HG03439 (cell line): ENCODE measurements at regions not wholly inside any gene's neighbourhood (a gene's known extent, or its start where the extent isn't known, plus 50 kb on each side); places are given as distances from the start of the nearest gene placed in this dataset.
"Not testable (repeated sequence)": the region's sequence is repeated elsewhere in the genome, so short reads cannot be mapped to it uniquely, and the experiment has no call there.

Experiments used
- ATAC-seq: cut with Tn5 transposase; IDR thresholded peaks from one replicate; pipeline ENCODE4 v1.9.1; 2021; ENCODE audit warnings: mild to moderate bottlenecking, moderate library complexity; ENCODE audit not compliant: unreplicated experiment

DNA sequence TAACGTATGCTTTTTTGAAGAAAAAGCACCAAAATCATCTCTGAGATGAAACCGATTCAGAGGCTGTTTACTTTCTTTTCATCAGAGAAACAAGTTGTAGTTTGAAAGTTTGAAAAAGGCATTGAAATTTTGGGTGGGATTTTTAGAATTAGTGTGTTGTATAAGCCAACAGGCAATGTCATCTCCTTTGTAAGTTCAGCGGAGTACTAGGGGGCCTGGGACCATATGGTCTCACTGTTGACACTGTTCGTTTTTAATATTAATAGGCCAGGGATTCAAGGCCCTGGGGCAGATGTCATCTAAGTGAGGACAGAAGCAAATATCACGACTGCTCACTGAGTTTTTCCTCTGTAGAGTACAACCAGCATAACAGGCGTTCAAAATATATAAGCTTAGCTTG, 256.2 kb upstream of the RARB start:
- no peak for ATAC-seq

DNA sequence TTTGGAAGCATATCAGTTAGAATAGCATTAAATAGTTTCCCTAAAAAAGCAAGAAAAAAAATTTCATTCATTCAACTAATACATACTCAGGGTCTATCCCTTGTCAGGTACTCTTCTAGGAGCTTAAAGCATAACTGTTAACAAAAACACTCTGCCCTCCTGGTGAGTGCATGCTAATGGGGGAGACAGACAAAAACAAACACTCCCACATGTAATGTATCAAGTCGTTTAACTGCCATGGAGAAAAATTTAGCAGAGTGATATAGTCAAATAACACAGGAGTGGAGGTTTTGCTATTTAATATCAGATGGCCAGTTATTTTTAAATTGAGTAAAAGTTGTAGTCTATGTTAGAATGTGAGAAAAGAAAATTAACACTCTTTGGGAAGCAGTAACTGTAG, 254.5 kb upstream of the RARB start:
- ATAC-seq, result no peak

DNA sequence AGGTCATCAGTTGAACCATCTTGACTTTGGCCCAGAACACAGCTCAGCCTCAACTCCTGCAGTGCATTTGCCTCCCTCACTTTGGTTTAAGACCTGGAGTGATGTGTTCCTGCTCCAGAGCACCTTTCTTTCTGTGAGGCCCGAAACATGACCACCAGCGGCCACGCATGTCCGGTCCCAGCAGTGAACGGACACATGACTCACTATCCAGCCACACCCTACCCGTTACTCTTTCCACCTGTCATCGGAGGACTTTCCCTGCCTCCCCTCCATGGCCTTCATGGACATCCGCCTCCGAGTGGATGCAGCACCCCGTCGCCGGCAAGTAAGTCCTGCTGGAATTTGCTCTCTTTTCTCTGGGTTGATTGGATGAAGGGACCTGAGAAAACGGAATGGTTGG, 253.8 kb upstream of the RARB start:
- ATAC-seq, result no peak

DNA sequence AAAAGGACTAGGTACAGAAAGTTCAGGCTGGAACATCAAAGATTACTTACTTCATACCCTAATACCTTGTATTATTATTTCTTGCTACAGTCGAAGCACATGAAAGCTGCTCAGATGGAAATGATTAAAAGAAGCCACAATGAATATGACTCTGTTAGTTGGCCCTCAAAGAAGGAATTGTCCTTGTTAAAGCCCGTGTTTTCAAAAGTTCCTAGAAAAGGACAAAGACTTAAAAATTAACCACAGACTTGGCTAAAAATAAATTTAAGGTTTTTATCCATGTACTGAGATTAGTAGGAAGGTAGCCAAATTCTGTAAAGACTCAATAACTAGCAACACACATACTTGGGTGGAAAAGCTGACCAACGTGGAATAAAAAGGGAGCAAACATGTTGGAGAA, 251.0 kb upstream of the RARB start:
- ATAC-seq, result no peak

DNA sequence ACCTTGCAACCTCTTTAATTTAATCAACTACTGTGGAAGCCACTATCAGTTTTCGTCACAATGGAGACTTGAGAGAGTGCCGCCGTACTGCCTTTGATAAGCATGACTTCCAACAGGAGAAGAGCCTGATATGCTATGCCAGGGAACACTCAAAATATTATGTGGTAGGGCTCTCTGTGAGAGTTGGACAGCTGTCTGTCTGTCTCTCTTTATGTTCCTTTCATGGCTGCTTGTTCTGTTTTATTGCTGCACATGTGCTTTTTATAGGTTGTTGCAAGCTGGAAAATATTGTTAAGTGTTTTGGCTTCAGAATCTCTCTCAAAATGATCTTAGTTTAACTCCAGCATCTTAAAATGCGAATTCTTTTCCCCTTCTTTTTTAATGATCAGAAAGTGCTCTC, 249.4 kb upstream of the RARB start:
- no peak for ATAC-seq

DNA sequence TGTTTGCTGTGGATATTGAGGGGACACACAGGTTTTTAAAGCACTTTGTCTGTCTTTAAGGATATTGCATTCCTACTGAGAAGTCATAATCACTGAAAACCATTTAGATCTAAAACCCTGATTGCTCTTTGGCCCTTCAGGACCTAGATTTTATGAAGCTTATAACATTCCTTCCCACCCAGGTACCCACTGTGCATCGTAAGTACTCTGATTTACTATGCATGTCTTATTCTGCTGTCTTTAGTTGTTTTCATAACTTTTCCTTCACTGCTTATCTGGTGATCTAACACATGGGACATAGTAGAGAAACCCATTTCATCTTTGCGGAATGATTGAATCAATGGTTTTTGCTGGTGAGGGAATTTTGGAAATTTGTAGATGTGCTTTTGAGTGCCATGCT, 247.0 kb upstream of the RARB start:
- ATAC-seq, result no peak

DNA sequence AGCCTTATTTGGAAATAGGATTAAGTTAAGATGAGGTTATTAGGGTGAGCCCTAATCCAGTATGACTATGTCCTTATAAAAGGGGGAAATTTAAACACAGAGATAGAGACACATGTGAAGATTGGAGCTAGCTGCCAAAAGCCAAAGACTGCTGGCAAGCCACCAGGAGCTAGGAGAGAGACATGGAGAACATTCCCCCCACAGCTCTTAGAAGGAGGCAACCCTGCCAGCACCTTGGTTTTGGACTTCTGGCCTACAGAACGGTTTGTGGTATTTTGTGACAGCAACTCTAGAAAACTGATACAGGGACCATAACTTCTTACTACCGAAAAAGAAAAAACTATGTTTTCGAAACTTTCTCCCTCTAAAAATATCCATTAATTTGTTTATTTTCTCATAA, 245.3 kb upstream of the RARB start:
- ATAC-seq, result no peak

DNA sequence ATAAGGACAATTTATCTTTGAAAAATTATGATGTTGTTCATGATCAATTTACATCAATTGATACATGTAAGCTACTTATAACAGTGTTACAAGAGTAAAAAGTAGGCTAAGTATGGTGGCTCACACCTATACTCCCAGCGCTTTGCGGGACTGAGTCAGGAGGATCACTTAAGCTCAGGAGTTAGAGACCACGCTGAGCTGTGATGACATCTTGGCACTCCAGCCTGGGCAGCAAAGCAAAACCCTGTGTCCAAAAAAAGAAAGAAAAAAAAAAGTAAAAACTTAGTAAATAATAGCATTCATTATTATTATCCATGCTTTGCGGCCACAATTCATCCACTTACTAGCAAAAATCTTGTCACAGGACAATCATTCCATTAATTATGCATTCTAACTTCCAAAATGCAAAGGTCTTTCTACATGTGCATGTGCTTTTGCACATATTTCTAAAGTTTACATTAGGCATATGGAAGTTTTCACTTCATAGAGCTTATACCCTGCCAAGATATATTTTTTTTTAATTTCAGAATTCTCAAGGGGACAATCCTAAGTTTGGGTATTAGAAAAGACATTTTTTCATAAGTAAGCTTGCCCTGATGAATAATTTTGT, 243.3 kb upstream of the RARB start:
- ATAC-seq, result no peak

DNA sequence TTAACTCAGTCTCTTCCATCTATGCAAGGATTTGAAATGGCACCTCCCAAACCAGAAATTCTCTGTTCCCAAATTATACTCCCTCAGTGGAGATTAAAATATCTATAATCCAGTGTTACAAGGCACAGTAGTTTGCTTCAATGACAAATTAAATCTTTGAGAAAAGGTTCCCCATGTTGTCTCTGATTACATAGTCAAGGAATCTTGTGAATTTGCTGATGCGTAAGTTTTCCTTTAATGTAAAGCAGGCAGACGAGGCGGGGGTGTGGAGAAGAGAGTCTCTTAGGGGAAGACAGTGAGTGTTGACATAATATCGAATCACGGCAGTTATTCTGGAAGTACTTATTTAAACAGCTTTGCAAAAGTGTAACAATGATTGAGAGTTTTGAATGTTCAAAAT, 236.4 kb upstream of the RARB start:
- no peak for ATAC-seq

DNA sequence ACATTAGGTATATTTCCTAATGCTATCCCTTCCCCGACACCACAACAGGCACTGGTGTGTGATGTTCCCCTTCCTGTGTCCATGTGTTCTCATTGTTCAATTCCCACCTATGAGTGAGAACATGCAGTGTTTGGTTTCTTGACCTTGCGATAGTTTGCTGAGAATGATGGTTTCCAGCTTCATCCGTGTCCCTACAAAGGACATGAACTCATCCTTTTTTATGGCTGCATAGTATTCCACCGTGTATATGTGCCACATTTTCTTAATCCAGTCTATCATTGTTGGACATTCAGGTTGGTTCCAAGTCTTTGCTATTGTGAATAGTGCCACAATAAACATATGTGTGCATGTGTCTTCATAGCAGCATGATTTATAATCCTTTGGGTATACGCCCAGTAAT, 228.5 kb upstream of the RARB start:
- ATAC-seq, result not testable (repeated sequence)

DNA sequence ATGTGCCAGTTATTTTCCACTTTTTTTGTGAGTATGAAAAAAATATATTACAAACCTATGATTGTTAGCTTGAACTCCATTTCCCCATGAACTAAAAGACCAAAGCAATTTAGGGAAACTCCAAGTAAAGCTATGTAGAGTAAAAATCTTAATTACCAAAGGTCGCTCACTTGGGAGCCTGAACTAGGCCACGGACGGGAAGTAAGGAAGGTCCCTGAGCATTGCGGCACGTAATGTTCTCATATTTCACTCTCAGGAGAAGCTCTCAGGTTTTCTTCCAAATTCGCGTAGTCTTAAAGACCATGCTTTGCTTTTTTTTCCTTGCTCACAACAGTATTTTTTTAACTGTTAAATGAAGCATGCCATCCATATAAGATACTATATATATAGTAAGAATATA, 215.3 kb upstream of the RARB start:
- no peak for ATAC-seq

DNA sequence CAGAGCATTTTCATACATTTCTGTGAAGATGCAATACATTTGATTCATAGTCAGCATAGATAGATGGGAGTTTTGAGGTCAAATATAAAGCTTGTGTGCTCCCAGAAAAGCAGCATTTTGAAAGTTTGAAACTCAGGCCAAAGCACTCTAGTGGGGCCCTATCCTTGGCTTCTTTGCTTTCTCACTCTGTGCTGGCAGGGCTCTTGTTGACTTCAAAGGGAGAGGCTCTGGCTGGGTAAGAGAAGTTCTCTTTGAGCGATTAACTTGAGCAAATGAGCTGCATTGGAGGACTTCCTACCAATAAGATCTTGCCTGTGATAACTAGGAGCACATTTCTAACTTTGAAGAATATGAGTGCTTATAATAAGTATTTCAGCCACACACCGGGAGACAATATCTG, 214.0 kb upstream of the RARB start:
- no peak for ATAC-seq

DNA sequence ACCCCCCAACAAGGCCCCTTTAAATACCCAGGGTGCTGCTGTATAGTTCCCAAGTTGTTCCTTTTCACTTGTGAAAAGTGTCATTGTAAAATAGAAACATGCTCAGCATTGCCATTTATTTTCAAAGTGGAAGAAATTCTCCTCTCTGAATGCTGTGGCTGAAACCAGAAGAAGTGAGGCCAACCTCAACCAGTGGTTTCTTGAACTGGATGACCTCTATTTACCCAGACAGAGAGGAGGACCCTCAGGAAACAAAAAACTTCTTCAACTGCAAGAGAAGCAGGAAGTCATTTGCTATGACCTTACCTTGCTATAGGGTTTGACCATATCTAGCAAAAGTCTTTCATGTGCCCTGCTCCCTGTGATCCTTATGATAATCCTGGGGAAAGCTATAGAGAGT, 209.7 kb upstream of the RARB start:
- ATAC-seq, result no peak

DNA sequence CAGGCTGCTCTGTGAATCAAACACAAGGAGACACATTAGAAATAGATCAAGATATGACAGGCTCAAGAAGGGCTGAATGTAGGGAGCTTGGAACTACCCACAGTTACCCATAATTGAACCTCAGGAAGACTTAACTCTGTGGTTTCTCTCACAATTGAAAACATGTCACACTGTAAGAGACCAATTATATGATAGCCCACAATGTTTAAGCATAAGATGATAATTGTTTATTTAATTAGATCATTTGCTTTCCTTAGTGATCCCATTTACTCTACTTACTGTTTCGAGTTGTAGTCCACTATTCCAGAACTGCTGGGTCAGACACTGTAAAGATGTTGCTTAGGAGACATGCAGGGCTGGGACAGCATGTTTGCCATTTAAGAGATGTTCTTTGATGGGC, 201.3 kb upstream of the RARB start:
- no peak for ATAC-seq

DNA sequence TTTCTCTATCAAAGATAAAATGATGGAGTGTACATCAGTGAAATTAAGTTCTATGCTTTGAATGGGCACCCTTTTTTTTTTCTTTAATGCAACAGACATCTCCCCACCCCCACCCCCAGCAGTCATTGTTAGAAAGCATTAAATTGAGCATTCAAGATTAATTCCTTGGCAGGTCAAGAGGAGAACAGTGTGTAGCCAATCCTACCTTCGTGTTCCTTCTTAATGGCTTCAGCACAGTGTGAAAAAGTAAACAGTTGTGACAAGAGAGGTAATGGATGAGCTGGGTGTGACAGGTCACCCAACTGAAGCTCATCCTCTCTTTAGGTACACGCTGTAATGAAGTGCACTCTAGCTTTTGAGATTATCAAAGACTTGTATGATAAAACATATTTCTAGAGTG, 198.5 kb upstream of the RARB start:
- no peak for ATAC-seq

DNA sequence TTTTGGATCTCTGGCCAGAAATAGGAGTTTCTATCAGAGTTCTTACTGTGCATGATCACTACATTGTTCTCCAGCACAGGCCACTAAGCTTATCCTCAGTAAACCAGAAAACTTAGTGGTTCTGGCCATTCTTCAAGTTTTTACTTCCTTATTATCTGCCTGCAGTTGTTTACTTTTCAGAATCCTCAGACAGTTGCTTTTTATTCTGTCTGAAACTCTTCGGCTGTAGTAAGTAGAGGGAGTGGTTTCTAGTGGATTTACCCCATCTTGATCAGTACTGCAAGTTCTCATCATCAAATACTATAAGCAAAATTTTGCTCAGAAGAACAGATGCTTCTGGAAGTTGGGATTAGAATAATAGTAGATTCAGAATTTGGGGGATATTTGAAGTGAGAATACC, 193.0 kb upstream of the RARB start:
- ATAC-seq, result no peak

DNA sequence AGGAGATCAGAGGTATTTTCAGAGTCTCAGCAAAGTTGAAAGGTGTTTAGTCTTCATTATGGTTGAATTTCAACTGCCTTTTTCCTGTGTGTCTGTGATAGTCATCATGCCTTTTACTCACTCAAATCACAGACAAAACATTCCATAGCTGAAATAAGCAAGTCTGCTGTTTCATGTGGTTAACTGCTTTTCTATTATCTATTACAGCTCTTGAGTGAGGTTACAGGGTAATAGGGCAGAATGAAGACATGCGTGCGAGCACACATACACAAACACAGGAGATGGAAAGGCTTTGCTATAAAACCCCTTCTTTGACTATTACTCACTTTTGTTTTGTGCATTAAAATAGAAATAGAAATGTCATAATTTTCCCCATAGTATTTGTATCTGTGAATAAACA, 192.6 kb upstream of the RARB start:
- no peak for ATAC-seq

DNA sequence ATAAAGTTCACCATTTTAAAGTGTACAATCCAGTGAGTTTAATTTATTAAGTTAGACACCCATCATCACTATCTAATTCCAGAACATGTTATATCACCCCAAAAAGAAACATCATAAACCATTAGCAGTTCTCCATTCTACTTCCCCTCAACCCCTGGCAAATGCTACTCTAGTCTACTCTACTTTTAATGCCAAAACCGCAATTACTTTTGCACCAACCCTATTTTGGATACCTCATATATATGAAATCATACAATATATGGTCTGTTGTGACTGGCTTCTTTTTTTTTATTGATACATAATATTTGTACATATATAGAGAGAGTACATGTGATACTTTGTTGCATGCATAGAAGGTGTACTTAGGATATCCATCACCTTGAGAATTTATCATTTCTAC, 190.5 kb upstream of the RARB start:
- no peak for ATAC-seq

DNA sequence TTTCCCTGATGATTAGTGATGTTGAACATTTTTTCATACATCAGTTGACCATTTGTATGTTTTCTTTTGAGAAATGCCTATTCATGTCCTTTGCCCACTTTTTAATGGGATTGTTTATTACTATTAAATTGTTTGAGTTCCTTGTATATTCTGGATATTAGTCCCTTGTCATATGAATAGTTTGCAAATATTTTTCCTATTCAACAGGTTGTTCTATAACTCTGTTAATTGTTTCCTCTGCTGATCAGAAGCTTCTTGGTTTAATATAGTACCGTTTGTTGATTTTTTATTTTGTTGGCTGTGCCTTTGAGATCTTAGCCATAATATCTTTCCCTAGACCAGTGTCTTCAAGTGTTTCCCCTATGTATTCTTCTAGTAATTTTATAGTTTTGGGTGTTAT, 189.0 kb upstream of the RARB start:
- no peak for ATAC-seq

DNA sequence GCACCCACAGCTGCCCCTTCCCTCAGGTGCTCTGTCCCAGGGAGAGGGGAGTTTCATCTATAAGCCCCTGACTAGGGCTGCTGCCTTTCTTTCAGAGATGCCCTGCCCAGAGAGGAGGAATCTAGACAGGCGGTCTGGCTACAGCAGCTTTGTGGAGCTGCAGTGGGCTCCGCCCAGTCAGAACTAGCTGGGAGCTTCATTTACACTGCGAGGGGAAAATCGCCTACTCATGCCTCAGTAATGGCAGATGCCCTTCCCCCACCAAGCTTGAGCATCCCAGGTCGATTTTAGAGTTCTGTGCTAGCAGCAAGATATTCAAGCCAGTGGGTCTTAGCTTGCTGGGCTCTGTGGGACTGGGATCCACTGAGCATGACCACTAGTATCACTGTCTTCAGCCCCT, 181.2 kb upstream of the RARB start:
- no peak for ATAC-seq

DNA sequence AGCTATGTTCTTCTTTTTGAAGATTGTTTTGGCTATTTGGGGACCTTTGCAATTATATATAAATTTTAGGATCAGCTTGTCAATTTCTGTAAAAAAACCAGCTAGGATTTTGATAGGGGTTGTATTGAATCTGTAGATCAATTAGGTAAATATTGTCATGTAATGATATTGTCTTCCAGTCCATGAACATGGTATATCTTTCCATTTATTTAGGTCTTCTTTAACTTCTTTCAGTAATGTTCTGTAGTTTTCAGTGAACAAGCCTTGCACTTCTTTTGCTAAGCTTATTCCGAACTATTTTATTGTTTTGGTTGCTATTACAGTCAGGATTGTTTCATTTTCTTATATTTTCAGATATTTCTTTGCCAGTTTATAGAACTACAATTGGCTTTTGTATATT, 175.8 kb upstream of the RARB start:
- no peak for ATAC-seq

DNA sequence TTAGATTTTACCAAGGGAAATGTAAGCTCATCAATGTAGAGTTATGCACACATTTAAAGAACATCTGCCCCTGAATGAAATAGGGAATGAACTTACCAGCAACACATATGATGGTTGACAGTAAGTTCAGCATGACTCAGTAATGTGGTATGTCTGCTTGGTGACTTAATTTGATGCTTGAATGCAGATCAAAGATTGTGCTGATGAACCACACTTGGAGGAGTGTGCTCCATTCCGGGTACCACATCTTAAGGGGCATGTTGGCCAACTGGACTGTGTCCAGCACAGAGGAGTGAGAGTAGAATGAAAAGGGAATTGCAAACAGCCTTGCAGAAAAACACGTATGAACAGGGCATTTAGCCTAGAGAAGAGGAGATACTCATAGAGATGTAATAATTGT, 171.0 kb upstream of the RARB start:
- no peak for ATAC-seq

DNA sequence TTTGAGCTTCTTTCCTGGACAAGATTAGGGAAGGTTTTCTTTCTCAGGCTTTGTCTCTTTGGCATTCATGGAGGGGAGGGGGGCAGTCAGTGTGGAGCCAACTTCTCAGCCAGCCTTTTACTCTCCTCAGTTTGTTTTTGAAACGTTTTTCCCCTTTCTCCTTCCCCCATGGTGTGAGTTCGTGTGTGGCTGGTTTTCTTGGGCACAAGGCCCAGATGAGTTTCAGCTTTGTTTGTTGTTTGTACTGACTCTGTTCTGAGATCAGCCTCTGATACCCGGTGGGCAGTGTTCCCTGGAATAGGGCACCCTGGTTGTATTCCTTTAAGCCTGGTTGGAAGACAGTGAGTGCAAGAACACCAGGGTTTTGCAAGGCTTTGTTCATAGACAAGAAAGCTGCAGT, 168.2 kb upstream of the RARB start:
- ATAC-seq, result no peak

DNA sequence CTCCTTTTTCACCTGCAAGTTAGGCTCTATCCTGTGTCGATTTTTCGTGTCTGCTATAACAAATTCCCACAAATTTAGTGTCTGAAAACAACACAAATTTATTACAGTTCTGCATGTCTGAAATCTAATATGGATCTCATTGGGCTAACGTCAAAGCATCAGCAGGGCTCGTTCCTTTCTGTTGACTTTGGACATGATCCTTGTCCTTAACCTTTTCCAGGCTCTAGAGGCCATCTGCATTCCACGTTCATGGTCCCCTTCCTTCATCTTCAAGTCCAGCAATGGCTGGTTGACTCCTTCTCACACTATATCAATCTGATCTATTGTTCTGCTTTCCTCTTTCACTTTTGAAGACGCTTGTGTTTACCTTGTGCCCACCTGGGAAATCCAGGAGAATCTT, 165.7 kb upstream of the RARB start:
- no peak for ATAC-seq
